SJCRH30 (cell line): ENCODE measurements at regions not wholly inside any gene's neighbourhood (a gene's known extent, or its start where the extent isn't known, plus 50 kb on each side); places are given as distances from the start of the nearest gene placed in this dataset.
"Not testable (repeated sequence)": the region's sequence is repeated elsewhere in the genome, so short reads cannot be mapped to it uniquely, and the experiment has no call there.

Source experiments
- DNase-seq, 2 experiments: peaks; one replicate each; pipeline ENCODE4 v3.0.0-alpha.2; 2015 to 2020
- H3K27ac ChIP-seq: fragments of 250-450 bp; sonication (Bioruptor Pico); 2 replicates; pipeline ENCODE4 v1.5.1; 2020; ENCODE audit warnings: mild to moderate bottlenecking, moderate library complexity
- H3K27me3 ChIP-seq: fragments of 250-450 bp; sonication (Bioruptor Pico); 2 replicates; pipeline ENCODE4 v1.5.1; 2020; ENCODE audit warnings: mild to moderate bottlenecking, moderate library complexity
- H3K36me3 ChIP-seq: fragments of 250-450 bp; sonication (Bioruptor Pico); 2 replicates; pipeline ENCODE4 v1.5.1; 2020; ENCODE audit warnings: mild to moderate bottlenecking, moderate library complexity
- H3K4me1 ChIP-seq: fragments of 250-450 bp; sonication (Bioruptor Pico); 2 replicates; pipeline ENCODE4 v1.5.1; 2020; ENCODE audit warnings: mild to moderate bottlenecking, moderate library complexity
- H3K4me3 ChIP-seq: fragments of 250-450 bp; sonication (Bioruptor Pico); 2 replicates; pipeline ENCODE4 v1.5.1; 2020; ENCODE audit warnings: mild to moderate bottlenecking, moderate library complexity
- H3K9me3 ChIP-seq: fragments of 250-450 bp; sonication (Bioruptor Pico); replicated peaks from 2 replicates; pipeline ENCODE4 v1.5.1; 2020; ENCODE audit warnings: mild to moderate bottlenecking, moderate library complexity

DNA sequence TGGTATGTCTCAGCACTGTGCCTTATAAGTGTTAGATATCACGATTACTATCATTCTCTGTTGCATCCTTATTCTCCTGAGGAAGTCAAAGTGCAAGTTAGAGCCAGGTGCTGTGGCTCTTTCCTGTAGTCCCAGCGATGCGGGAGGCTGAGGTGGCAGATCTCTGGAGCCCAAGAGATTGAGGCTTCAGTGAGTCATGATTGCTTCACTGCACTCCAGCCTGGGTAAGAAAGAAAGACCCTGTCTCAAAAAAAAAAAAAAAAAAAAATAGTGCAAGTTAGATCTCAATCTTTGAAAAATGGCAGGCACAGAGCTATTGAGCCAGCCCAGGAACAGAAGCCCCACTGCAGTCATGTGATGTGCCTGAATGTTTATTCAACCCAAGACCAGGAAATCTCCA, 147.8 kb upstream of the POGK start:
- Histone ChIP-seq H3K27me3 (no peaks in the 10 kb centered on the region), H3K27ac (no peak overlapping the region), H3K4me3 (no peak overlapping the region), H3K4me1 (no peaks in the 10 kb centered on the region), H3K36me3 (no peaks in the 10 kb centered on the region), H3K9me3 (no peaks in the 10 kb centered on the region)
- DNase-seq: no peak

- DNase-seq: no peak
- H3K27me3 ChIP-seq: no peaks in the 10 kb centered on the region
Observed at GRCh38 chr1:166692346-166692745, 146.9 kb upstream of the POGK start.

GRCh38 chr1:166693158-166693557, 146.1 kb upstream of the POGK start:
- no peaks in the 10 kb centered on the region for H3K36me3 ChIP-seq
- no peaks in the 10 kb centered on the region for H3K9me3 ChIP-seq
- no peak overlapping the region for H3K27ac ChIP-seq

More at GRCh38 chr1:166692346-166692745, 146.9 kb upstream of the POGK start:
- Histone ChIP-seq H3K4me3 (no peak overlapping the region), H3K9me3 (no peaks in the 10 kb centered on the region), H3K36me3 (no peaks in the 10 kb centered on the region), H3K4me1 (no peaks in the 10 kb centered on the region), H3K27ac (no peak overlapping the region)

GRCh38 chr1:166693673-166694297, 145.5 kb upstream of the POGK start:
- Histone ChIP-seq H3K27me3 (no peaks in the 10 kb centered on the region), H3K9me3 (no peaks in the 10 kb centered on the region), H3K27ac (no peak overlapping the region), H3K36me3 (no peaks in the 10 kb centered on the region), H3K4me1 (no peaks in the 10 kb centered on the region), H3K4me3 (no peak overlapping the region)
- DNase-seq: no peak

More at GRCh38 chr1:166693158-166693557, 146.1 kb upstream of the POGK start:
- Histone ChIP-seq H3K4me1 (no peaks in the 10 kb centered on the region), H3K4me3 (no peak overlapping the region), H3K27me3 (no peaks in the 10 kb centered on the region)
- no peak for DNase-seq

DNA sequence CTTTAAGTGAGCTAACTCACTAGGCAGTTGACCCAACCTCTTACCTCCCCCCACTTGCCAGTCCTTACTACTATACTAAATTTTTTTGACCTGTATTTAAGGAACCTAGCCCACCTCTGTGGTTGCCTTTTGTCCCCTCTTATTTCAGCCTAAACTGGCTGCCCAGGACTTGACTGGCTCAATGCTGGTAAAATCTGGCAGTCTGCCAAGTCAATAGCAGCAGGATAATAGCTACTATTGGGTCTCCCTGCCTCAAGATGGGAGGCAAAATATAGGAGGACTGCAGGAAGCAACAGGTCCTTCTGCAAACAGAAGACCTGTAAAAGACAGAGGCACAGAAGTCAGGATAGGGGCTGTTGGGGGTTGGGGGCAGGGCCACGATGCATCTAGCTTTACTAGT, 144.2 kb upstream of the POGK start:
- Histone ChIP-seq H3K4me1 (no peaks in the 10 kb centered on the region), H3K27ac (no peak overlapping the region), H3K9me3 (no peaks in the 10 kb centered on the region), H3K27me3 (no peaks in the 10 kb centered on the region), H3K4me3 (no peak overlapping the region), H3K36me3 (no peaks in the 10 kb centered on the region)
- DNase-seq: peak; percentile 1 to 15

DNA sequence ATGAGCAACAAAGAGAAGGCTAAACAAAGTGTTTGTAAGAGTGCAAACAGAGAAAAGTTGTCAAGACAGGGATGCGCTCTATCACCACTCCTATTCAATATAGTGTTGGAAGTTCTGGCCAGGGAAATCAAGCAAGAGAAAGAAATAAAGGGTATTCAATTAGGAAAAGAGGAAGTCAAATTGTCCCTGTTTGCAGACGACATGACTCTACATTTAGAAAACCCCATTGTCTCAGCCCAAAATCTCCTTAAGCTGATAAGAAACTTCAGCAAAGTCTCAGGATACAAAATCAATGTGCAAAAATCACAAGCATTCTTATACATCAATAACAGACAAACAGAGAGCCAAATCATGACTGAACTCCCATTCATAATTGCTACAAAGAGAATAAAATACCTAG, 143.4 kb upstream of the POGK start:
- H3K4me1 ChIP-seq, H3K27me3 ChIP-seq, DNase-seq, H3K36me3 ChIP-seq, H3K9me3 ChIP-seq, H3K27ac ChIP-seq, H3K4me3 ChIP-seq: not testable (repeated sequence)

DNA sequence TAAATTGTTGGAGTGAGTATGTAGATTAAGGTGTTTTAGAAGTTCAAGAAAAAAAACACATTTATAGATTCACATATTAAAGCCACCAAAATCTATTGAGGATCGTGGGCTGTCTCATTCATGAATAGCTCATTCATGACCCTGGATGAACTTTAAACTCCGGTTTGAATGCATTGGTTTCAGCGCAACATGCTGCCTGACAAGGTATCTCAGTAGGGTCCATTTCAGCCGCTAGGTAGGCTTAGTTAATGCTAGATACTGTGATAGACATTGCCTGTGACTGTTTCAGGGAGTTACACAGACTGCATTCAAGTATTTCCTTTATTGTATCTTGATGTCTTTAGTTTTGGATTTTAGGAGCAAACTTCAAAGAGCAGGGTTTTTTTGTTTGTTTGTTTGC, 140.5 kb upstream of the POGK start:
- Histone ChIP-seq H3K4me3 (no peak overlapping the region), H3K9me3 (no peaks in the 10 kb centered on the region), H3K27ac (no peak overlapping the region), H3K36me3 (no peaks in the 10 kb centered on the region), H3K4me1 (no peaks in the 10 kb centered on the region), H3K27me3 (no peaks in the 10 kb centered on the region)
- no peak for DNase-seq

DNA sequence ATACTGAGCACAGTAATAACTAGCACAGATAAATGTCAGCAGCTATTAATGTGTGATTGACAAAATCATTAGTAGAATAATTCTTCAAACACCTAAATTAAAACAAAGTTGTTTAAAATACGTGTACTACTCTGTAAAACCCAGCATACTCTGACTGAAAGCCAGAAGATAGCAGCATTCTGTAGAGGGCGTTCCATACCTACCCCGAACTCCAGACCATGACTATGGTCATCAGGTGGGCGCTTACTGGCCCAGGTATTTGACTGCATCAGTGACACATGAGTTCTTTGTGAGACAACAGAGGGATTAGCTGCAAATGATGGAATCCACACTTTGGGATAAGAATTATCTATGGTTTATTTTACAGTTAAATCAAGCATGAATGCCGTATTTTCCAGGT, 139.7 kb upstream of the POGK start:
- no peaks in the 10 kb centered on the region for H3K36me3 ChIP-seq
- DNase-seq: no peak
- H3K4me1 ChIP-seq: no peaks in the 10 kb centered on the region
- no peaks in the 10 kb centered on the region for H3K27me3 ChIP-seq
- H3K9me3 ChIP-seq: no peaks in the 10 kb centered on the region
- H3K4me3 ChIP-seq: no peak overlapping the region
- H3K27ac ChIP-seq: no peak overlapping the region

- no peak overlapping the region for H3K4me3 ChIP-seq
- H3K9me3 ChIP-seq: no peaks in the 10 kb centered on the region
- no peak overlapping the region for H3K27ac ChIP-seq
- H3K4me1 ChIP-seq: no peaks in the 10 kb centered on the region
- no peaks in the 10 kb centered on the region for H3K27me3 ChIP-seq
- DNase-seq: no peak
- no peaks in the 10 kb centered on the region for H3K36me3 ChIP-seq
Observed at GRCh38 chr1:166700696-166701095, 138.6 kb upstream of the POGK start.

DNA sequence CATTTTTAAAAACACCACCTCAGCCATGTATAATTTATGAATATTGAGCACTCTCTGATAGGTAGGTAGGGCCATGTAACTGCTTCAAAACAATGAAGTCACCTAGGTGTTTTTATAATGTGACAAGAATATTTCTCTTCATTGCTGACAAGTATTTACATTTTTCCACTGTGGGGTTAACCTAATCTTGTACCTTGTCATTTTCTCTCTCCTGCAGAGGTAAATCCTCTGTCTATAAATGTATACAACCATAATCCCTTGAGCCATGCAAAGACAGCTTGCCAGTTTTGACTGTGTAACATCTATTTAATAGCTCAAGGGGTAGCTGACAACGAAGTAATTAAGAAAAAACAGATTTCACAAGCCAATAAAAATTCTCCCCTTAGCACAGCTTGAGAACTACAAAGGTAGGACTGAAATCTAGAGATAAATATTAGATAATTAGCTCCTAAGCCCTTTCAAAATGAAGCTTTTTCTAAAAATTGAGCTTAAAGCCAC, 137.6 kb upstream of the POGK start:
- Histone ChIP-seq H3K4me1 (no peaks in the 10 kb centered on the region), H3K9me3 (no peaks in the 10 kb centered on the region), H3K27me3 (no peaks in the 10 kb centered on the region), H3K36me3 (no peaks in the 10 kb centered on the region), H3K4me3 (no peak overlapping the region), H3K27ac (no peak overlapping the region)
- DNase-seq: no peak

- no peak for DNase-seq
- Histone ChIP-seq H3K36me3 (no peaks in the 10 kb centered on the region), H3K27me3 (no peaks in the 10 kb centered on the region), H3K9me3 (no peaks in the 10 kb centered on the region), H3K4me3 (no peak overlapping the region), H3K27ac (no peak overlapping the region), H3K4me1 (no peaks in the 10 kb centered on the region)
Observed at GRCh38 chr1:166703141-166703540, 136.1 kb upstream of the POGK start.

DNA sequence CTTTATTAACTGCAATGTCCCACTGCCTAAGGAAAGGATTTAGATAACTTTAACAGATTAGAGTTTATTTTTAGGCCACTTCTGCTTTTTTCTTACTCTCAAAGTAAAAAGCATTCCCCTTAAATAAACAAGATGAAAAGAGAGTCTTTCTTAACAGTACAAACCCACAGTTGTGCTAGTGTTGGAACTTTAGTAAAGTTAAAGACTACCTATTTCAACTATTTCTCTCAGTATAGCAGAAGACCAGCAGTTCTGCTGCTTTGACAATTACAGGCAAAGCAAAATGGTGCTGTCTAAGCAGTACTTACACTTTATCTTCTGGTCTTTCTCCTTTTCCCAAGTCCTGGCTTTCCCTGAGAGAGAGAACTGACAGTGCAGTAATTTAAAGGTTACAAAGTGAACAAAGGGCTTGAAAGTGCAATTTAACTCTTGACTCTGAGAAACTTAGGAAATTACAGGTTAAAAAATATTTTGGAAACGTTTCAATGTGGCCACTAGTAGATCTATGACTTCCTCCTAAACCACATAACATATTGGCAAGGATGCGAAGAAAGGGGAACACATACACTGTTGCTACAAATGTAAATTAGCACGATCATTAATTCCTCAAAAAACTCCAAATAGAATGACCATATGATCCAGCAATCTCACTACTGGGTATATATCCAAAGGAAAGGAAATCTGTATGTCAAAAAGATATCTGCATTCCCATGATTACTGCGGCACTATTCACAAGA, 135.4 kb upstream of the POGK start:
- Histone ChIP-seq H3K27me3 (no peaks in the 10 kb centered on the region), H3K27ac (no peak overlapping the region), H3K36me3 (no peaks in the 10 kb centered on the region), H3K4me3 (no peak overlapping the region), H3K9me3 (no peaks in the 10 kb centered on the region), H3K4me1 (no peaks in the 10 kb centered on the region)
- no peak for DNase-seq

DNA sequence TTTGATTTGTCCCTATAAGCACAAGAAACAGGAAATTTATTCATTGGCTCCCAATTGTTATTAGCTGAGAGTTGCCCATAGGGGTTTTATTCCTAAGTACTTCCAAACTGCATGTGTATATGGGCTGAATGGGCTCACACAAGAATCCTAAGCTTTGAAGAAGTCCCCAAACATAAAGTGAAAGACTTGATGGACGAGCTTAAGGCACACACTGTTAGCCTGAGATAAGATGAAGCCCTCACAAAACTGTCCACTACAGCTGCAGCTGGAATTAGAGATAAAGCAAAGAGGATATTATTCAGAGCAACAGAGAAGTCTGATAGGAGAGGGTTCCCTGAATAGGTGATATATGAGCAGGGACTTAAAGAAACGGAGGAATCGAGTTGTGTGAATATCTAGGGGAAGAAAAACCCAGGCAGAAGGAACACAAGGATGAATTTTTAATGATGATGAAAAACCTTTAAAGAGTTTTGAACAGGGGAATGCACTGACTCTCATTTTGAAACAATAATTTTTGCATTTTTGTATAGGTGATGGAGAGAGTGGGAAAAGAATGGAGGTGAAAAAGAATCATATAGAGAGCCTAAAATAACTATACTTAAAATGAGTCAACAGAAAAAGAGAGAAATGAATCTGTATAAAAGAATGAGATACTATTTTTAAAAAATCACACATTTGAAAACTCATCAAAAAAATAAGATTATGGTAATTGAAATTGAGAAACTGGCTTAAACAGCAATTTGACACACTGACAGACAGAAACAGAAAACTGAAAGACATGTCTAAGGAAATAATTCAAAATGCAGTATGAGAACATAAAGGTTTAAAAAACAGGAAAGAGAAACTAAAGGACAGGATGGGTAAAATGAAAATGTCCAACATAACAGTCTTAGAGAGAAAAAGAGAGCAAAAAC, 133.6 kb upstream of the POGK start:
- H3K9me3 ChIP-seq: no peaks in the 10 kb centered on the region
- no peaks in the 10 kb centered on the region for H3K27me3 ChIP-seq
- H3K4me1 ChIP-seq: no peaks in the 10 kb centered on the region
- DNase-seq: no peak
- no peak overlapping the region for H3K27ac ChIP-seq
- H3K36me3 ChIP-seq: no peaks in the 10 kb centered on the region
- no peak overlapping the region for H3K4me3 ChIP-seq

GRCh38 chr1:166716620-166717019, 122.7 kb upstream of the POGK start:
- Histone ChIP-seq H3K4me3 (no peak overlapping the region), H3K27ac (no peak overlapping the region), H3K27me3 (no peaks in the 10 kb centered on the region), H3K4me1 (no peaks in the 10 kb centered on the region), H3K9me3 (0 out of 2 replicates have a peak, but pooled peaks cover 4% of the 10 kb centered on the region), H3K36me3 (no peaks in the 10 kb centered on the region)
- no peak for DNase-seq

GRCh38 chr1:166721145-166721544, 118.1 kb upstream of the POGK start:
- Histone ChIP-seq H3K4me1 (no peaks in the 10 kb centered on the region), H3K27ac (no peak overlapping the region), H3K9me3 (0 out of 2 replicates have a peak, but pooled peaks cover 4% of the 10 kb centered on the region), H3K36me3 (no peaks in the 10 kb centered on the region), H3K27me3 (no peaks in the 10 kb centered on the region), H3K4me3 (no peak overlapping the region)
- DNase-seq: peak in 1 of 2 experiments; percentile 13
